Calu3 (cell line): ENCODE measurements at regions not wholly inside any gene's neighbourhood (a gene's known extent, or its start where the extent isn't known, plus 50 kb on each side); places are given as distances from the start of the nearest gene placed in this dataset.

Source experiments
- BruUV-seq: library from RNA; stranded (reverse); fragments of 400-500 nt; replicated peaks from 2 replicates; lab custom pipeline; 2021; lab: Mats Ljungman, UMichigan
- CTCF ChIA-PET: fragments of 300-600 bp; sonication (Branson Sonifier 250); formaldehyde crosslinking; loops from one replicate; lab custom pipeline; 2022; ENCODE audit warnings: antibody characterized with exemption; lab: Charles Lee
- DNase-seq: peaks from one replicate; pipeline ENCODE4 v3.0.0; 2022
- H3K27ac Mint-ChIP-seq: one replicate; pipeline ENCODE4 v1.8.0; 2022; ENCODE audit warnings: mixed read lengths; ENCODE audit not compliant: unreplicated experiment
- H3K27me3 Mint-ChIP-seq: one replicate; pipeline ENCODE4 v1.8.0; 2022; ENCODE audit warnings: mixed read lengths; ENCODE audit not compliant: unreplicated experiment
- H3K36me3 Mint-ChIP-seq: one replicate; pipeline ENCODE4 v1.8.0; 2022; ENCODE audit warnings: mild to moderate bottlenecking, moderate library complexity, mixed read lengths; ENCODE audit not compliant: insufficient read depth, unreplicated experiment
- H3K4me1 Mint-ChIP-seq: one replicate; pipeline ENCODE4 v1.8.0; 2022; ENCODE audit warnings: mild to moderate bottlenecking, low read depth, mixed read lengths; ENCODE audit not compliant: unreplicated experiment
- H3K4me3 Mint-ChIP-seq: one replicate; pipeline ENCODE4 v1.8.0; 2022; ENCODE audit warnings: mild to moderate bottlenecking, low read depth, moderate library complexity, mixed read lengths; ENCODE audit not compliant: unreplicated experiment
- H3K9me3 Mint-ChIP-seq: one replicate; pipeline ENCODE4 v1.8.0; 2022; ENCODE audit warnings: low read depth, mixed read lengths; ENCODE audit not compliant: unreplicated experiment
- CTCF ChIP-seq: fragments of 200-600 bp; IDR thresholded peaks from one replicate; pipeline ENCODE4 v1.8.0; 2022; ENCODE audit warnings: antibody characterized with exemption; ENCODE audit not compliant: unreplicated experiment
- intact Hi-C: fragments of 100-400 bp; cut with micrococcal nuclease; formaldehyde crosslinking; loops from one replicate; pipeline ENCODE4 v1.10.0; 2022; ENCODE audit not compliant: unreplicated experiment

DNA sequence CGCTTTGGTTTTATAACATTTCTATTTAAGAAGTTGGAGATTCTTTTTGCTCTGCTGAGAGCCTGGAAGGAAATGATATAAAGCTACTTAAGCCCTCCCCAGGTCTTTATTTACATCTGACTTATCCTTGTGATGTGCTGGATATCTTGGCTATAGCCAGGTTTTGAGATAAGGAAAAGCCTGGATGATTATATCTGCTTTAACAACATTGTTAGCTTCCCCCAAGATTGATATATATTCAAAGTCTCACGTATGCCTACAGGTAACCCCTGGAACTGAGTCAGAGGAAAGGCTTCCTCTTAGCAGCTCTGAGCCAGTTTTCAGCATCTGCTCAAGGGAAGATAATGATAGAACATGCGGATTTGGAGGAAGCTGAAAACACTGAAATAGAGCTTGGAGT, 61.5 kb upstream of the CRBN start:
- intact Hi-C loops: no loop called here
- CTCF ChIA-PET: no interaction called here
- H3K27me3 Mint-ChIP-seq: no peaks in the 10 kb centered on the region
- H3K9me3 Mint-ChIP-seq: peaks cover 3% of the 10 kb centered on the region
- no TSS peak for BruUV-seq
- TF ChIP-seq CTCF: no peak
- H3K4me3 Mint-ChIP-seq: no peak overlapping the region
- DNase-seq: no peak
- H3K36me3 Mint-ChIP-seq: no peaks in the 10 kb centered on the region
- H3K27ac Mint-ChIP-seq: no peak overlapping the region
- H3K4me1 Mint-ChIP-seq: no peaks in the 10 kb centered on the region

DNA sequence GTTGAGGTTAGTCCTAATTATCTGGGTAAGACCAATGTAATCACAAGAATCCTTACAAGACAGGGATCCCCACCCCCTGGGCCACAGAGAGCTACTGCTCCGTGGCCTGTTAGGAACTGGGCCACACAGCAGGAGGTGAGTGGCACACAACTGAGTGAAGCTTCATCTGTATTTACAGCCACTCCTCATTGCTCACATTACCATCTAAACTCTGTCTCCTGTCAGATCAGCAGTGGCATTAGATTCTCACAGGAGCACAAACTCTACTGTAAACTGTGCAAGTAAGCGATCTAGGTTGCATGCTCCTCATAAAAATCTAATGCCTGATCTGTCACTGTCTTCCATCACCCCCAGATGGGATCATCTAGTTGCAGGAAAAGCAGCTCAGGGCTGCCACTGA, 58.5 kb upstream of the CRBN start:
- no peaks in the 10 kb centered on the region for H3K4me1 Mint-ChIP-seq
- DNase-seq: no peak
- intact Hi-C loops: no loop called here
- no TSS peak for BruUV-seq
- CTCF ChIA-PET: interaction anchor here (0.6 kb wide), 1 partner anchor 735 kb away, joined by 4 read pairs; no protein-coding TSS in a partner anchor
- no peaks in the 10 kb centered on the region for H3K9me3 Mint-ChIP-seq
- no peak overlapping the region for H3K27ac Mint-ChIP-seq
- no peaks in the 10 kb centered on the region for H3K27me3 Mint-ChIP-seq
- no peak for TF ChIP-seq CTCF
- H3K36me3 Mint-ChIP-seq: no peaks in the 10 kb centered on the region
- H3K4me3 Mint-ChIP-seq: no peak overlapping the region

GRCh38 chr3:3232251-3232650, 52.8 kb upstream of the CRBN start:
- no TSS peak for BruUV-seq
- Mint-ChIP-seq H3K27ac (no peak overlapping the region), H3K4me3 (no peak overlapping the region), H3K9me3 (peaks cover 3% of the 10 kb centered on the region), H3K27me3 (no peaks in the 10 kb centered on the region), H3K4me1 (no peaks in the 10 kb centered on the region), H3K36me3 (no peaks in the 10 kb centered on the region)
- TF ChIP-seq CTCF: no peak
- intact Hi-C loops: no loop called here
- no peak for DNase-seq
- CTCF ChIA-PET: no interaction called here
